PC-9 (cell line): ENCODE measurements at regions not wholly inside any gene's neighbourhood (a gene's known extent, or its start where the extent isn't known, plus 50 kb on each side); places are given as distances from the start of the nearest gene placed in this dataset.

Source experiments
- BruUV-seq: library from RNA; stranded (reverse); fragments of 400-500 nt; replicated peaks from 2 replicates; lab custom pipeline; 2021; lab: Mats Ljungman, UMichigan
- CTCF ChIA-PET: fragments of 300-600 bp; sonication (Branson Sonifier 250); formaldehyde crosslinking; loops from one replicate; lab custom pipeline; 2022; ENCODE audit warnings: antibody characterized with exemption; lab: Charles Lee
- POLR2A ChIA-PET: fragments of 300-600 bp; sonication (Branson Sonifier 250); formaldehyde crosslinking; loops from one replicate; lab custom pipeline; 2022; ENCODE audit warnings: antibody characterized with exemption; ENCODE audit not compliant: unreplicated experiment; lab: Charles Lee
- DNase-seq, 2 experiments: peaks; one replicate each; pipeline versions ENCODE4 v3.0.0 to v3.0.0-alpha.2; 2015 to 2022; ENCODE audit warnings: mixed read lengths in 1 of 2
- H2AFZ ChIP-seq: fragments of 200-600 bp; sonication (generic); 2 replicates; pipeline ENCODE4 v1.8.1; 2017; ENCODE audit warnings: antibody characterized with exemption
- H3F3A ChIP-seq: fragments of 200-600 bp; sonication (generic); 2 replicates; pipeline ENCODE4 v1.8.1; 2017; ENCODE audit warnings: antibody characterized with exemption, mild to moderate bottlenecking, low read depth; ENCODE audit not compliant: insufficient read depth
- H3K27ac ChIP-seq: fragments of 200-600 bp; sonication (generic); 2 replicates; pipeline ENCODE4 v1.6.1; 2016; ENCODE audit warnings: mixed run types
- H3K27me3 ChIP-seq: fragments of 200-600 bp; sonication (generic); 2 replicates; pipeline ENCODE4 v1.6.1; 2016; ENCODE audit warnings: low read depth, mixed run types; ENCODE audit not compliant: insufficient read depth
- H3K36me3 ChIP-seq: fragments of 200-600 bp; sonication (generic); 2 replicates; pipeline ENCODE4 v1.6.1; 2016; ENCODE audit warnings: low read depth, mixed run types
- H3K4me1 ChIP-seq: fragments of 200-600 bp; sonication (generic); replicated peaks from 2 replicates; pipeline ENCODE4 v1.6.1; 2016; ENCODE audit warnings: mixed run types; ENCODE audit not compliant: insufficient read depth
- H3K4me2 ChIP-seq: fragments of 200-600 bp; sonication (generic); 2 replicates; pipeline ENCODE4 v1.6.1; 2017; ENCODE audit warnings: mixed run types
- H3K4me3 ChIP-seq: fragments of 200-600 bp; sonication (generic); 2 replicates; pipeline ENCODE4 v1.6.1; 2016; ENCODE audit warnings: mixed run types
- H3K79me2 ChIP-seq: fragments of 200-600 bp; sonication (generic); 2 replicates; pipeline ENCODE4 v1.6.1; 2017; ENCODE audit warnings: low read depth, mixed run types
- H3K9me2 ChIP-seq: fragments of 200-600 bp; sonication (generic); 2 replicates; pipeline ENCODE4 v1.8.1; 2017; ENCODE audit warnings: mild to moderate bottlenecking; ENCODE audit not compliant: insufficient read depth
- H3K9me3 ChIP-seq: fragments of 200-600 bp; sonication (generic); 2 replicates; pipeline ENCODE4 v1.8.1; 2016; ENCODE audit warnings: low read depth; ENCODE audit not compliant: insufficient read depth
- H4K20me1 ChIP-seq: fragments of 200-600 bp; sonication (generic); 2 replicates; pipeline ENCODE4 v1.8.1; 2017; ENCODE audit not compliant: insufficient read depth
- CTCF ChIP-seq: fragments of 200-600 bp; sonication (generic); conservative IDR thresholded peaks from 2 replicates; pipeline ENCODE4 v1.6.1; 2017; ENCODE audit warnings: mixed run types, antibody characterized with exemption, mild to moderate bottlenecking, moderate library complexity
- EZH2 ChIP-seq: fragments of 200-600 bp; sonication (generic); IDR thresholded peaks from 2 replicates; pipeline ENCODE4 v1.8.0; 2017; ENCODE audit warnings: antibody characterized with exemption, low read depth
- intact Hi-C: fragments of 100-400 bp; cut with micrococcal nuclease; formaldehyde crosslinking; loops from one replicate; pipeline ENCODE4 v1.10.0; 2022; ENCODE audit not compliant: unreplicated experiment

DNA sequence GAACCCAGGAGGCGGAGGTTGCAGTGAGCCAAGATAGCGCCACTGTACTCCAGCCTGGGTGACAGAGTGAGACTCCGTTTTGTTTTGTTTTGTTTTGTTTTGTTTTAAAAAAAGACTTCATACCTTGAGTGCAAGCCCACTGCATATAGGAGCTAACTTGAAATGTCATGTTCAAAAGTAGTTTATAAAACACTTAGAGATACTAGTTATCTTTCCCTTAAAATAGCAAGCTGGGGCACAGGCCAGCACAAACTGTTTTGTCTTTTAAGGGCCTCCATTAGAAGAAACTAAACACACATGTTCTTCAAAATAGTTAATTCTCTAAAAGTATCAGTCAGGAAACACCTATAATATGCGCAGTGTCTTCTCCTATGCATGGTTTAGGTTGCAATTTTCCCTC is 505.1 kb upstream of the TMPRSS15 start:
- intact Hi-C loops: no loop called here
- Histone ChIP-seq H3K27ac (no peak overlapping the region), H3K9me2 (no peaks in the 10 kb centered on the region), H3F3A (no peaks in the 10 kb centered on the region), H3K4me1 (no peaks in the 10 kb centered on the region), H3K9me3 (no peaks in the 10 kb centered on the region), H3K79me2 (no peaks in the 10 kb centered on the region), H4K20me1 (no peaks in the 10 kb centered on the region), H3K27me3 (no peaks in the 10 kb centered on the region), H3K4me2 (no peak overlapping the region), H3K4me3 (no peak overlapping the region), H2AFZ (no peak overlapping the region), H3K36me3 (no peaks in the 10 kb centered on the region)
- ChIA-PET POLR2A (no interaction called here), CTCF (interaction anchor here (0.6 kb wide), 1 partner anchor 1080 kb away, joined by 4 read pairs; no protein-coding TSS in a partner anchor)
- TF ChIP-seq CTCF (no peak), EZH2 (no peak)
- no peak for DNase-seq
- no TSS peak for BruUV-seq

GRCh38 chr21:18913914-18914313 is 510.3 kb upstream of the TMPRSS15 start:
- no peaks in the 10 kb centered on the region for H3K9me2 ChIP-seq
- no peaks in the 10 kb centered on the region for H3K27me3 ChIP-seq
- no peaks in the 10 kb centered on the region for H4K20me1 ChIP-seq
- H3K36me3 ChIP-seq: no peaks in the 10 kb centered on the region
- ChIA-PET POLR2A (no interaction called here), CTCF (no interaction called here)
- no peaks in the 10 kb centered on the region for H3F3A ChIP-seq
- no peaks in the 10 kb centered on the region for H3K79me2 ChIP-seq
- H3K4me3 ChIP-seq: no peak overlapping the region
- no peaks in the 10 kb centered on the region for H3K9me3 ChIP-seq
- no peak for DNase-seq
- BruUV-seq: no TSS peak
- no peak overlapping the region for H3K4me2 ChIP-seq
- no peaks in the 10 kb centered on the region for H3K4me1 ChIP-seq
- H3K27ac ChIP-seq: no peak overlapping the region
- intact Hi-C loops: no loop called here
- no peak overlapping the region for H2AFZ ChIP-seq
- TF ChIP-seq EZH2: no peak
- no peak for TF ChIP-seq CTCF

- Histone ChIP-seq H3K4me2 (no peak overlapping the region), H3K9me3 (no peaks in the 10 kb centered on the region), H3F3A (no peaks in the 10 kb centered on the region), H4K20me1 (no peaks in the 10 kb centered on the region), H2AFZ (no peak overlapping the region), H3K27me3 (no peaks in the 10 kb centered on the region), H3K4me1 (no peaks in the 10 kb centered on the region), H3K27ac (no peak overlapping the region), H3K79me2 (no peaks in the 10 kb centered on the region), H3K36me3 (no peaks in the 10 kb centered on the region), H3K9me2 (no peaks in the 10 kb centered on the region), H3K4me3 (no peak overlapping the region)
- DNase-seq: no peak
- intact Hi-C loops: no loop called here
- POLR2A ChIA-PET: no interaction called here
- BruUV-seq: no TSS peak
- CTCF ChIA-PET: no interaction called here
- no peak for TF ChIP-seq CTCF
These were observed 511.0 kb upstream of the TMPRSS15 start for GRCh38 chr21:18914570-18914969.
